HFF-Myc (cell line): ENCODE measurements at regions not wholly inside any gene's neighbourhood (a gene's known extent, or its start where the extent isn't known, plus 50 kb on each side); places are given as distances from the start of the nearest gene placed in this dataset.

Source experiments
- DNase-seq: peaks from one replicate; pipeline ENCODE4 v3.0.0-alpha.2; 2011; ENCODE audit warnings: low read depth; ENCODE audit errors: extremely low read depth
- H3K4me3 ChIP-seq: replicated peaks from 2 replicates; pipeline ENCODE4 v1.5.1; 2011; ENCODE audit warnings: low read depth, mild to moderate bottlenecking, control low read depth, low read length
- CTCF ChIP-seq: IDR thresholded peaks from 2 replicates; pipeline ENCODE4 v1.5.1; 2012; ENCODE audit warnings: mild to moderate bottlenecking, low read depth, low read length, control low read depth; ENCODE audit errors: missing control alignments

GRCh38 chr12:107263980-107264379 lies 170.6 kb upstream of the CRY1 start:
- no peak for TF ChIP-seq CTCF
- DNase-seq, result no peak
- H3K4me3 ChIP-seq, result no peak overlapping the region

- TF ChIP-seq CTCF, result no peak
- DNase-seq, result no peak
- H3K4me3 ChIP-seq, result no peak overlapping the region
These were observed 171.3 kb upstream of the CRY1 start for GRCh38 chr12:107264667-107265066.

GRCh38 chr12:107267604-107268003 lies 174.3 kb upstream of the CRY1 start:
- no peak for DNase-seq
- no peak overlapping the region for H3K4me3 ChIP-seq
- TF ChIP-seq CTCF, result no peak

- DNase-seq, result no peak
- H3K4me3 ChIP-seq, result no peak overlapping the region
- TF ChIP-seq CTCF, result no peak
These were observed 178.2 kb upstream of the CRY1 start for GRCh38 chr12:107271523-107271922.

- no peak for TF ChIP-seq CTCF
- no peak overlapping the region for H3K4me3 ChIP-seq
- no peak for DNase-seq
These were observed 182.2 kb upstream of the CRY1 start for GRCh38 chr12:107275530-107275929.

- no peak for DNase-seq
- no peak for TF ChIP-seq CTCF
- no peak overlapping the region for H3K4me3 ChIP-seq
These were observed 184.5 kb upstream of the CRY1 start for GRCh38 chr12:107277855-107278254.

GRCh38 chr12:107282628-107283027 lies 189.3 kb upstream of the CRY1 start:
- H3K4me3 ChIP-seq, result no peak overlapping the region
- no peak for DNase-seq
- TF ChIP-seq CTCF, result no peak
